ENCODE measurements at regions not wholly inside any gene's neighbourhood (a gene's known extent, or its start where the extent isn't known, plus 50 kb on each side); places are given as distances from the start of the nearest gene placed in this dataset.
A peak's percentile ranks its signal among the peaks of the same experiment; 100 is the strongest.

DNA sequence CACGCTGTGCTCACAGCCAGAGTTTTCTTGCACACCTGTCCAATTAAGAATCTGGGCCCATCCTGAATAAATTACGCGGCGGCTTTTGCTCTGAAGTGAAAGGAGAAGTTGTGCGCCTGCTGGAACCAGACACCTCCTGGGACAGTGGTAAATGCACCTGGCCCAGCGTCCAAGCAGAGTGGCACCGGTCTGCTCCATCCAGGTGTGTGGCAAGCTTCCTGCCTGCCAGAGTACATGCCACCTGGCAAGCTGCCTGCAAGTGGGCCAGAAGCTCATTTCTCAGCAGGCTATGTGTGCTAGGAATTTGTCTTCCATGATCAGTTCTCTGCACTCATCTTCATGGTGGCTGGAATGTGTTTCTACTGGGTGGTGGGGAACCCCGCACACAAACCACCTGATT is 660.6 kb downstream of the ETS1 start:
- no peak for DNase-seq

DNA sequence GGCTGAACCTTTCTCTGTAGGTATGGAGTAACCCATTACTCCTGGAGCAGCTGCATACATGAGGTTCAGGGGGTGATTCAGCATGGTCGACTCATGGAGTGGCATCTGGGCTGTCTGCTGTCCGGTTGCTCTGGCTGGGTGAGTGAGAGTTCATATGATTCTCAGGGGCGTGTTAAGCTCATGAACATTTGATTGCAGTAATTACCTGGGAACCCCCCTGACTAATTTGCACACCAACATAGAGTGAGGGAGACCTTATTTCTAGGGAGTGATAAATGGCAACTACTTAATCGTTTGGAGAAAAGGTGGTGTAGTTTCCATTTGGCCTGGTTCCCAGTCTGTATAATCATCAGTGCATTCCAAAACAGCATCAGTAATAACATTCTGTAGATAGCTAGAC is 661.9 kb downstream of the ETS1 start:
- no peak for DNase-seq

DNA sequence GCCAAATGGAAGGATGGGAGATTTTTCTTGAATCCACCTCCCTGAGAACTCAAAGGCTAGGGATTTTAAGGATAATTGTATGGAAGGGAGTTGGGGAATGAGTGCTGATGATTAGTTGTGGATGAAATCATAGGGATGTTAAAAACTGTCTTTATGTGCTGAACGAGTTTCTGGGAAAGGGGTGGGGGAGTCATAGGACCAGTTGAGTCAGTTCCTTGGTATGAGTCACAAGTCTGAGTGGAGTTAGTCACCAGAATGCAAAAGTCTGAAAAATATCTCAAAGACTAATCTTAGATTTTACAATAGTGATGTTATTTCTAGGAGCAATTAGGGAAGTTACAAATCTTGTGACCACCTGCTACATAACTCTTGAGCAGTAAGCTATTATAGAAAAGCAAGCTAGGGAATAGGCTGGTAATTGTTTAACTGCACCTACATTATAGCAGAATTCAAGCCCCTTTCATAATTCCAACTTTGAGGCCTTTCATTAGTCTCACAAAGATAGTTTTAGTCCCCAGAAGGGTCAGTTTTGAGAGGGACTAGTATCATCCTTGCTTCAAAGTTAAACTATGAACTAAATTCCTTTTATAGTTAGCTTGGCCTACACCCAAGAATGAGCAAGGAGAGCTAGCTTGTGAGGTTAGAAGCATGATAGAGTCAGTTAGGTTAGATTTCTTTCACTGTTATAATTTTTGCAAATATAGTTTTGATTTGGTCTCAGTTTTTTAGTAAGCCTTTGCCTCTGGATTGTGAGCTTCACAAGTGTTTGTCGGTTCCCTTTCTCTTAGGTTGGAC is 668.0 kb downstream of the ETS1 start:
- no peak for DNase-seq

- DNase-seq = no peak
These were observed 685.0 kb downstream of the ETS1 start for GRCh38 chr11:127902382-127902781.

DNA sequence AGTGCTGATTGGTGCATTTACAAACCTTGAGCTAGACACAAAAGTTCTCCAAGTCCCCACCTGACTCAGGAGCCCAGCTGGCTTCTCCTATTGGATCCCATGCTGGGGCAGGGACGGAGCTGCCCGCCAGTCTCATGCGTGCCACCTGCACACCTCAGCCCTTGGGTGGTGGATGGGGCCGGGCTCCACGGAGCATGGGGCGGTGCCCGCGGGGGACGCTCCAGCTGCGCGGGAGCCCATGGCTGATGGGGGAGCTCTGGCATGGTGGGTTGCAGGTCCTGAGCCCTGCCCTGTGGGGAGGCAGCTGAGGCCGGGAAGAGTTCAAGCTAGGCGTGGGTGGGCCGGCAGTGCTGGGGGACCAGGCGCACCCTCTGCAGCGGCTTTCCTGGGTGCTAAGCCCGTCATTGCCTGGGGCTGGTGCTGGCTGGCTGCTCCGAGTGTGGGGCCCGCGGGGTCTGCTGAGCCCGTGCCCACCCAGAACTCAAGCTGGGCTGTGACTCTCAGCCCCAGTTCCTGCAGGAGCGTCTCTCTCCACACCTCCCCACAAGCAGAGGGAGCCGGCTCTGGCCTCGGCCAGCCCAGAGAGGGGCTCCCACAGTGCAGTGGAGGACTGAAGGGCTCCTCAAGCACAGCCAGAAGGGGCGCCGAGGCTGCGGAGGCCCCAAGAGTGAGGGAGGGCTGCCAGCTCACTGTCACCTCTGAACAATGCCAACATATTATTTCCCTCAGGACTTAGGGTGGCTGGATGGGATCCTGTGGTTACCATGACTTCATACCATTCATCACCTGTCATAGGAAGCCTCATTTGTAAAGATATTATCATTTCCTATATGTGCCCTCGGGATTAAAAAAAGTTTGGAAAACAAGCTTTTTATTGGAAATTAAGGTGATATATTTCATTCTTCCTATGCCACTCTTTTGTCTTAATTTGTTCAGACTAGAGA is 688.7 kb downstream of the ETS1 start:
- DNase-seq = no peak

GRCh38 chr11:127895776-127896175 is 691.6 kb downstream of the ETS1 start:
- DNase-seq = no peak

DNA sequence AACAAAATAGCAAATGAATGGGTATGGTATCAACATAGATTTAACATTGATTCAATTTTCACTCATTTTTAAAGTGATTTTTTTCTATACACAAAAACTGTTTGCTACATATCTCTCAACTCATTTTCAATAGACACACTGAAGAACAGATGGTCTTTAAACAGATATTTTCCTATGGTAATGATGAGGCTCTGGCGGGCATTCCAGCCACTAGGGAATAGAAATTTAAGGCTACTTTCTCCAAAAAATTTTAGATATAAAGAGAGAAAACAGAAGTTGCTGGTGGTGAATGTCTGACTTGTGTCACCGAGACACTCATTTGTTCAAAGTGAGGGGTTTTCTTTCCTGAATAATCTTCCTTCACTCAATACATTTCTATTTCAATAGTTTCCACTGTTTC is 693.0 kb downstream of the ETS1 start:
- DNase-seq = no peak

GRCh38 chr11:127890030-127890615 is 697.2 kb downstream of the ETS1 start:
- no peak for DNase-seq

DNA sequence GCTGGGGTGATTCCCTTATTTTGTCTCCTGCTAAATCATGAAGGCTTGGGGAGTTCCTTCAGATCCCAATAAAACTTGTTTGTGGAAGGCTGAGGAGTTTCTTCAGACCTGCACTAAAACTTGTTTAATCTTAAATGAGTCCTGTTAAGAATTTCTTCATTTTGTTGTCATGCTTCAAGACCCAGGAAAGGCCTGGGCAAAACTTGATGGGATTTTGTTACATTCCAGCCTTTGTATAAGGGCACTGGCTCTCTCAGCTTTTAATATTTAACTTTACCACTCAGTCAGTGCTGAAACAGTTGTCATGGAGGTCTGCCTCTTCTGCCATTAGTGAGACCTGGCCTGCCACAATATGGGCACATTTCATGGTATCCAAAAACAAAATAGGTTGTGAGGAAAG is 699.0 kb downstream of the ETS1 start:
- DNase-seq = no peak

DNA sequence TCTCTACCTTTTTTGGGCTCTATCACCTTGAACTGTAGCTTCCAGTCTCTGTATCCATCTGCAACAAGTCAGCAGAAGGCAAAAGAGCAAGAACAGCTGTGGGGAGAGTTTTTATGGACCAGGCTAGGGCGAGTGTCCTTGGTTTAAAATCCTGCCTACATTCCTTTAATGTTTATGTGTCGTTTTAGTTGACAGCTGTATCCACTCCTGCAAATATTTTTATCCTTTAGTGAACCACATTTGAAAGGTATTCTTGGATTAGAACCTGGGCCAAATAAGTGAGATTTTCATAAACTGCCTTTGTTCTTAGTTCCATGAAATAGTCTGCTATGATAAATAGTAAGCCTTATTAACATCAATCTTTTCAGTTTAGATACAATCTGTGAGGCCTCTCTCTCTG is 712.2 kb downstream of the ETS1 start:
- DNase-seq = no peak

DNA sequence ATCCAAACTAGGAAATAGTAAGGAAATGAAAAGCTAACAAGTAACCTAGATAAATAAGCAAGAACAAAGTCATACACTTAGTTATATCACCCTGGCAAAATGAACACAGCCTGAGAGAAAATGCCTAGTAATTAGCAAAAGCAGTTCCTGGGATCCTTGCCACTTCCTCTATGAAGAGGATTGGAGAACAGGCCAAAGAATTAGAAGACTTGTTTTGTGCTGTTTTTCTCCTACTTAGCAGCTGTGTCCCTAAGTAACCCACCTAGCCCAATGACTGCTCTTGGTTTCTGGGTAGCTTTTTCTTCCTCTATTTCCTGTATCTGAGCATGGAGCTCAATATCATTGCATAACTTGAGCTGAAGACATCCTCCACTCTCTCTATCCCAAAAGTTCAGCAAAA is 713.9 kb downstream of the ETS1 start:
- no peak for DNase-seq

DNA sequence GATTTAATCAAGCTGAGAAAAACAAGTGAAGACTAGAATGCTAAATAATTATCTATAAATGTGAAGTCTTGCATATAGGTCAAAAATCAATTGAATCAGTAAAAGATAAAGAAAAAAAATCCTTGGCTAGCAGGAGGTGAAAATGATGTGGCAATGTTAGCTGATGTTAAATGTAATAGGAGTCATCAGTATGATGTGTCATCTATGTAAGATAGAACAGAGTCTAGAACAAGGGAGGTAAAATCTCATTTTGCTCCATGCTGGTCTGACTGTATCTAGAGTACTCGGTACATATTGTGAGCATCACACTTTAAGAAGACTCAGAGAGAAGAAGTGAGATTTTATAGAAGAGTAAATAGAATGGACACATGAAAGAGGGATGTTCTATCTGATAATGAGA is 721.2 kb downstream of the ETS1 start:
- no peak for DNase-seq

- no peak for DNase-seq
These were observed 722.5 kb downstream of the ETS1 start for GRCh38 chr11:127864861-127865260.

- no peak for DNase-seq
These were observed 725.0 kb downstream of the ETS1 start for GRCh38 chr11:127862406-127862805.

DNA sequence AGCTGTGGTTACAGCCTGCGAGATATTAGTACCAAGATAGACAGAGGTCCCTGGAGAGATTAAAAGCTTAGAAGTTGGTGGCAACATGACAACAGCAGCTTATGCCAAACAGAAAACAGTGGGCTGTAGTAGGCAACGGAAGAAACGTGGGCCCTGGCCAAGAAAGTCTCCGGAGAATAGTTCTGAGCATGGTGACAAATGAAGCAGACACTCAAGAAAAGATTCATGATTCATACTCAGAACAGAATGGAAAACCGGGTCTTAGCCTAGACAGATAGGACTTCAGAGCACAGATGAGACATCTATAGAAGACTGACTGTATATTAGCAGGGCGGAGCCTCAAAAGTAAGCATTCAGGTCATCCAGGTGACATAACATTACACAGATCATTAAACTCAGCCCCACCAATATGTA is 727.4 kb downstream of the ETS1 start:
- DNase-seq = no peak

DNA sequence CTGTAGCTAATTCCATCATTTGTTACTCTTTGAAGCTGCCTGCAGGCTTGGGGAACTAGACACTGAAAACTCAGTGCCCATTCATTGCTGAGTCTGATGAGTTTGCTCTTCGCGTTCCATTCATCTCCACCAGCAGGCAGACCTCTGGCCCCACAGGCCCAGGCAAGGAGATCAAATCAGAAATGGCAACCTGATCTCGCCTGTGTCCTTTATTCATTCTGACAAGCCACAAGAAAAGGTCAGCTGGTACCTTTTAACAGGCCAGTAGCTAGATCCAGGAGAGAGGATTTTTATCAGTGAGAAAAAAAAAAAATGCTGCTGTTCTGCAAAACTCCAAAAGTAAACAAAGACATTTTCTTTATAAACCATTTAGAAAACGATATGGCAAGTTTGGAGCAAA is 742.5 kb downstream of the ETS1 start:
- no peak for DNase-seq

GRCh38 chr11:127843483-127844396 is 743.6 kb downstream of the ETS1 start:
- peak; percentile 38 for DNase-seq

GRCh38 chr11:127825183-127825582 is 762.2 kb downstream of the ETS1 start:
- no peak for DNase-seq

DNA sequence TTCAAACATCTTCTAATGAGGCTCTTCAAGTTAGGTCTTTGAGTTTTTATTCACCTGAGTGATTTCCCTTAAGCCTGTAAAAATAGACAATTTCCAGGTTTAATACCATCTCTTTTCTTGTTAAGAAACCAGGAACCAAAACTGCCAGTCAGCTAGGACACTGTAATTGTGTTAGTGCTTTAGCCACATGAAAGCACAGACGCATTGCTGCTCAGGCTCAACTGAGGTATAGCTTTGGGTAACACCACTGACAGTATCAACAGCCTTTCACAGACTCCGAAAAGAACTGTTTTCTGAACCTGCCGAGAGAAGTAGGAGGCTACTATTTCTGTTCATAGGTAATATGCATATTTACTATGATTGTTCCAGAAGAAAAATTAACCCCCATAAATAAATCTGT is 768.7 kb downstream of the ETS1 start:
- no peak for DNase-seq

- DNase-seq = no peak
These were observed 770.4 kb downstream of the ETS1 start for GRCh38 chr11:127816962-127817361.

DNA sequence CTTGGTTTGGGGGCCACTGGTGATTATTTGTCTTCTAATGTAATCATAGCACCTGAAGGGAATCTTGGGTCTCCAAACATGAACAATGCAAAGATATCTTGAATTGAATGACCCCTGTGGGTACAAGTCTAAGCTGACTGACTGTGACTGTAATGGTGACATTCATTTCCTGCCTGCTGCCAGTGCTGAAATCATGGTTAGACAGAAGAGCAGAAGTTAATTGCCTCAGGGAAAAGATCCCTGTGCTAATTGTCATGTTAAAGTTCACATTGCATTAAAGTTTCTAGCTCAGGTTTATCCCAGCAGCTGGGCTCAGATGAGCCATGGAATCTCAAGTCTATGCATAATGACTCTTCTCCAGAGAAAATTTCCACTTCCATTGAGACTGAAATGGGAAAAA is 772.0 kb downstream of the ETS1 start:
- no peak for DNase-seq

GRCh38 chr11:127806501-127806900 is 780.9 kb downstream of the ETS1 start:
- no peak for DNase-seq

DNA sequence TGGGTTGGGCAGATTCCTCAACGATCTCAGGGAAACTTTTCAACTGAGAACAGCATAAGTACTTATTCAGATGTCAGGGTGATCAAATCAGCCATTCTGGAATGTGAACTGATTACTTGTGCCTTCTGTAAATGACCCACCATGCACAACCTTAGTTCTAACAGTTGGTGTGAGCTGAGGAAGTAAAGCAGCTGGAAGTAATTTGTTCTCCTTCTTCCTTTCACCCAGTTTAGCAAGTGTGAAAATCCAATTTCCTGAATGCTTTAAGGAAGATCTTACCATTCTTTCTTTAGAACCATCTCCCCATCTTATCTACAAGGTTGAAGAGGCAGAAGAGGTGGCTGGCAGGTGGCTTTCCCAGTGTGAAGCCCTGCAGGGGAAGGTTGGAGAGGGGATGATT is 781.6 kb downstream of the ETS1 start:
- DNase-seq = no peak

Data from CD4-positive, alpha-beta T cell treated with Interleukin-17A for 1 hour (primary cell).